ENCODE measurements at regions not wholly inside any gene's neighbourhood (a gene's known extent, or its start where the extent isn't known, plus 50 kb on each side); places are given as distances from the start of the nearest gene placed in this dataset.

- Histone ChIP-seq H2BK12ac (ENCODE audit: low read length) (no peak overlapping the region), H2BK15ac (ENCODE audit: low read length) (no peak overlapping the region), H4K91ac (ENCODE audit: low read depth, low read length, poor library complexity) (no peak overlapping the region), H3K4me1 (ENCODE audit: control insufficient read depth in 2 of 2, insufficient read depth in 1 of 2, low read depth in 1 of 2, low read length in 2 of 2) (no peaks in the 10 kb centered on the region), H3K18ac (ENCODE audit: low read length) (no peak overlapping the region), H3K4me2 (ENCODE audit: insufficient read depth, low read length, poor library complexity, severe bottlenecking) (no peak overlapping the region), H2BK5ac (ENCODE audit: low read length) (no peak overlapping the region), H3K4ac (ENCODE audit: low read length) (no peak overlapping the region), H3K79me1 (ENCODE audit: low read depth, low read length) (no peaks in the 10 kb centered on the region), H3K14ac (ENCODE audit: low read length) (no peak overlapping the region), H2AK5ac (ENCODE audit: low read depth, low read length) (no peak overlapping the region), H4K8ac (ENCODE audit: low read depth, low read length) (no peak overlapping the region), H3K9me3 (replicated peaks in 1 of 2; ENCODE audit: control insufficient read depth in 2 of 2, insufficient read depth in 1 of 2, low read depth in 1 of 2, low read length in 2 of 2) (no peaks in the 10 kb centered on the region), H3K27ac (replicated peaks; ENCODE audit: low read length) (no peak overlapping the region), H3K9ac (ENCODE audit: low read depth, low read length, poor library complexity) (no peak overlapping the region), H2AFZ (ENCODE audit: low read length) (no peak overlapping the region), H3K4me3 (ENCODE audit: low read length in 2 of 2) (no peak overlapping the region), H3K27me3 (ENCODE audit: control insufficient read depth in 3 of 3, insufficient read depth in 3 of 3, low read depth in 1 of 3, low read length in 3 of 3) (no peaks in the 10 kb centered on the region), H2BK120ac (ENCODE audit: low read depth, low read length) (no peak overlapping the region), H3K23ac (ENCODE audit: low read depth, low read length, poor library complexity) (no peak overlapping the region), H3K36me3 (replicated peaks in 1 of 2; ENCODE audit: control insufficient read depth in 2 of 2, insufficient read depth in 2 of 2, low read length in 2 of 2) (no peaks in the 10 kb centered on the region)
- no CpG with 5 or more reads among the region's 1 CpG for WGBS, 2 donors (ENCODE audit: extremely low coverage in 2 of 2, insufficient read length in 2 of 2, insufficient replicate concordance in 1 of 2)
- no peak for DNase-seq (ENCODE audit: low spot score)
These were observed 57.1 kb upstream of the FUT9 start for GRCh38 chr6:95958686-95959085.

DNA sequence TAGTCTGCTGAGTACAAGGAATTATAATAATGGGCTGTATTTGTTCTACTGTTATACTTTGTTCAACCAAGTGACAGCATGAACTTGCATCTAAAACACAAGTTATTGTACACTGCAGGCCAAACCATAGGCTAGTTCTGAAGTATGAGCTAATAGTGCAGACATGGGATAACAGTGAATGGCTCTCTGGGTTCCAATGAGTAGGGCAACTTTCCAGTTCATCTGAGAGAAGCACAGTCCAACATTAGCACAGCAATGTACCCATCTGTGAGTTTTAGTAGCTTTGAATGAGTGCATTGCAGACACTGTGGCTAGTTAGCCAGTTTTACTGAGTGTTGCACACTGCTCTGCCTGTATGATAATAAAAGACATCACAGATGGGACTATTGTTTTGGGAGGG lies 56.5 kb upstream of the FUT9 start:
- no peak overlapping the region for H3K18ac ChIP-seq (ENCODE audit: low read length)
- no peak for DNase-seq (ENCODE audit: low spot score)
- H3K4me3 ChIP-seq (ENCODE audit: low read length in 2 of 2), result no peak overlapping the region
- no peak overlapping the region for H4K8ac ChIP-seq (ENCODE audit: low read depth, low read length)
- H3K36me3 ChIP-seq (replicated peaks in 1 of 2; ENCODE audit: control insufficient read depth in 2 of 2, insufficient read depth in 2 of 2, low read length in 2 of 2), result no peaks in the 10 kb centered on the region
- no peak overlapping the region for H2BK120ac ChIP-seq (ENCODE audit: low read depth, low read length)
- H3K27ac ChIP-seq (replicated peaks; ENCODE audit: low read length), result no peak overlapping the region
- no peaks in the 10 kb centered on the region for H3K27me3 ChIP-seq (ENCODE audit: control insufficient read depth in 3 of 3, insufficient read depth in 3 of 3, low read depth in 1 of 3, low read length in 3 of 3)
- H2BK15ac ChIP-seq (ENCODE audit: low read length), result no peak overlapping the region
- H2BK5ac ChIP-seq (ENCODE audit: low read length), result no peak overlapping the region
- H3K9me3 ChIP-seq (replicated peaks in 1 of 2; ENCODE audit: control insufficient read depth in 2 of 2, insufficient read depth in 1 of 2, low read depth in 1 of 2, low read length in 2 of 2), result no peaks in the 10 kb centered on the region
- no peak overlapping the region for H2AFZ ChIP-seq (ENCODE audit: low read length)
- no peak overlapping the region for H2BK12ac ChIP-seq (ENCODE audit: low read length)
- H3K4me2 ChIP-seq (ENCODE audit: insufficient read depth, low read length, poor library complexity, severe bottlenecking), result no peak overlapping the region
- no peak overlapping the region for H2AK5ac ChIP-seq (ENCODE audit: low read depth, low read length)
- no peak overlapping the region for H3K9ac ChIP-seq (ENCODE audit: low read depth, low read length, poor library complexity)
- H4K91ac ChIP-seq (ENCODE audit: low read depth, low read length, poor library complexity), result no peak overlapping the region
- H3K23ac ChIP-seq (ENCODE audit: low read depth, low read length, poor library complexity), result no peak overlapping the region
- no peak overlapping the region for H3K14ac ChIP-seq (ENCODE audit: low read length)
- no peaks in the 10 kb centered on the region for H3K4me1 ChIP-seq (ENCODE audit: control insufficient read depth in 2 of 2, insufficient read depth in 1 of 2, low read depth in 1 of 2, low read length in 2 of 2)
- no peaks in the 10 kb centered on the region for H3K79me1 ChIP-seq (ENCODE audit: low read depth, low read length)
- H3K4ac ChIP-seq (ENCODE audit: low read length), result no peak overlapping the region
